Nephron (organoid): ENCODE measurements at regions not wholly inside any gene's neighbourhood (a gene's known extent, or its start where the extent isn't known, plus 50 kb on each side); places are given as distances from the start of the nearest gene placed in this dataset.
"Not testable (repeated sequence)": the region's sequence is repeated elsewhere in the genome, so short reads cannot be mapped to it uniquely, and the experiment has no call there.

Experiments
- H3K27ac Mint-ChIP-seq, 3 experiments: 2 replicates each; pipeline ENCODE4 v1.8.0; 2020; ENCODE audit warnings: mixed read lengths in 3 of 3, mild to moderate bottlenecking in 2 of 3, moderate library complexity in 1 of 3
- H3K27me3 Mint-ChIP-seq: 2 replicates; pipeline ENCODE4 v1.8.0; 2021; ENCODE audit warnings: low read depth, mild to moderate bottlenecking, moderate library complexity, mixed read lengths
- H3K36me3 Mint-ChIP-seq: 2 replicates; pipeline ENCODE4 v1.8.0; 2020; ENCODE audit warnings: low read depth, mixed read lengths
- H3K4me1 Mint-ChIP-seq: 2 replicates; pipeline ENCODE4 v1.8.0; 2020; ENCODE audit warnings: mixed read lengths
- H3K4me3 Mint-ChIP-seq, 3 experiments: 2 replicates each; pipeline ENCODE4 v1.8.0; 2020; ENCODE audit warnings: mild to moderate bottlenecking in 3 of 3, mixed read lengths in 3 of 3, moderate library complexity in 2 of 3
- H3K9me3 Mint-ChIP-seq: 2 replicates; pipeline ENCODE4 v1.8.0; 2020; ENCODE audit warnings: mixed read lengths
- CTCF ChIP-seq, 3 experiments: fragments of 200-600 bp; sonication (generic); IDR thresholded peaks; one replicate each; pipeline ENCODE4 v1.5.0; 2021; ENCODE audit warnings: antibody characterized with exemption in 3 of 3; ENCODE audit not compliant: unreplicated experiment in 3 of 3

- H3K4me3 Mint-ChIP-seq: no peak overlapping the region
- peaks cover 8% of the 10 kb centered on the region for H3K27me3 Mint-ChIP-seq
- H3K27ac Mint-ChIP-seq: peak overlapping the region in 1 of 3 experiments; percentile 0
- H3K4me1 Mint-ChIP-seq: peaks cover 7% of the 10 kb centered on the region
- no peaks in the 10 kb centered on the region for H3K36me3 Mint-ChIP-seq
- no peak for TF ChIP-seq CTCF (IDR thresholded peaks at IDR 0.05; ENCODE audit: unreplicated experiment in 3 of 3)
- peaks cover 28% of the 10 kb centered on the region for H3K9me3 Mint-ChIP-seq
Measured at GRCh38 chr2:3899536-3900155, 196.3 kb downstream of the DCDC2C start.

- Mint-ChIP-seq H3K4me1 (peaks cover 7% of the 10 kb centered on the region), H3K36me3 (no peaks in the 10 kb centered on the region), H3K27ac (no peak overlapping the region), H3K4me3 (no peak overlapping the region), H3K27me3 (peaks cover 5% of the 10 kb centered on the region), H3K9me3 (peaks cover 18% of the 10 kb centered on the region)
- no peak for TF ChIP-seq CTCF (IDR thresholded peaks at IDR 0.05; ENCODE audit: unreplicated experiment in 3 of 3)
Measured at GRCh38 chr2:3902131-3902530, 198.8 kb downstream of the DCDC2C start.

- TF ChIP-seq CTCF (IDR thresholded peaks at IDR 0.05; ENCODE audit: unreplicated experiment in 3 of 3): no peak
- H3K4me3 Mint-ChIP-seq: no peak overlapping the region
- H3K27ac Mint-ChIP-seq: no peak overlapping the region
- H3K36me3 Mint-ChIP-seq: no peaks in the 10 kb centered on the region
- H3K27me3 Mint-ChIP-seq: peaks cover 5% of the 10 kb centered on the region
- peaks cover 7% of the 10 kb centered on the region for H3K4me1 Mint-ChIP-seq
- H3K9me3 Mint-ChIP-seq: peaks cover 26% of the 10 kb centered on the region
Measured at GRCh38 chr2:3904061-3904460, 200.7 kb downstream of the DCDC2C start.

GRCh38 chr2:3908498-3908897 lies 205.1 kb downstream of the DCDC2C start:
- peaks cover 42% of the 10 kb centered on the region for H3K9me3 Mint-ChIP-seq
- H3K27me3 Mint-ChIP-seq, H3K4me1 Mint-ChIP-seq, H3K27ac Mint-ChIP-seq, H3K4me3 Mint-ChIP-seq, H3K36me3 Mint-ChIP-seq: not testable (repeated sequence)

GRCh38 chr2:3911882-3912455 lies 208.6 kb downstream of the DCDC2C start:
- no peak for TF ChIP-seq CTCF (IDR thresholded peaks at IDR 0.05; ENCODE audit: unreplicated experiment in 3 of 3)
- no peak overlapping the region for H3K4me3 Mint-ChIP-seq
- H3K27me3 Mint-ChIP-seq: peaks cover 11% of the 10 kb centered on the region
- H3K27ac Mint-ChIP-seq: peak overlapping the region in 1 of 3 experiments; percentile 84
- H3K4me1 Mint-ChIP-seq: peaks cover 14% of the 10 kb centered on the region
- peaks cover 35% of the 10 kb centered on the region for H3K9me3 Mint-ChIP-seq
- no peaks in the 10 kb centered on the region for H3K36me3 Mint-ChIP-seq

GRCh38 chr2:3913166-3913565 lies 209.8 kb downstream of the DCDC2C start:
- Mint-ChIP-seq H3K27ac (peak overlapping the region in 1 of 3 experiments; percentile 35), H3K4me3 (no peak overlapping the region), H3K9me3 (peaks cover 25% of the 10 kb centered on the region), H3K27me3 (peaks cover 16% of the 10 kb centered on the region), H3K4me1 (peaks cover 14% of the 10 kb centered on the region), H3K36me3 (no peaks in the 10 kb centered on the region)
- TF ChIP-seq CTCF (IDR thresholded peaks at IDR 0.05; ENCODE audit: unreplicated experiment in 3 of 3): no peak
